ENCODE measurements at regions not wholly inside any gene's neighbourhood (a gene's known extent, or its start where the extent isn't known, plus 50 kb on each side); places are given as distances from the start of the nearest gene placed in this dataset.

DNA sequence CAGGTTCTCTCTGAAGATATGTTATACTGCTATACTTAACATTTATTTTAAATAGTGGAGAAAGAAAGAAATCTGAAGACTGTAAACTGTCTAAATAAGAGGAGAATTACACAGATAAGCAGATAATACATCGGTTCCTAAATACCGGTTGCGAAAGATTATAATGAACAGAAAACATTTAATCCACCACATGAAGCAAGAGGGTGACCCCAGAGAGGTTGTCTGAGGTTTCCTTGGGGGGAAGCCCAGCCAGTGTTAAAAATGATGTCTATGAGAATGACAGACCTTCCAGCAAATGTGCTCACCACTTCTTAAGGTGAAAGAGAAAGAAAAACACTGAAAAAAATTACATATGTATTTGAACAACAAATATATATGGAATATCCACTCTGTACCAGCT lies 356.4 kb upstream of the KAZN start:
- no peak overlapping the region for H3K4me3 ChIP-seq (ENCODE audit: low read length in 2 of 2)
- H3K27ac Mint-ChIP-seq = no peak overlapping the region
- intact Hi-C loops (cut with micrococcal nuclease) = no loop called here
- H3K36me3 ChIP-seq (ENCODE audit: insufficient read depth, low read length) = no peaks in the 10 kb centered on the region
- ChIA-PET POLR2A (ENCODE audit: partially characterized antibody) (no interaction called here), CTCF (ENCODE audit: partially characterized antibody) (no interaction called here)
- H3K27me3 Mint-ChIP-seq = peaks cover 0 to 6% of the 10 kb centered on the region in 2 donors
- H3K9me3 ChIP-seq (ENCODE audit: control insufficient read depth in 1 of 2, low read length in 2 of 2) = no peaks in the 10 kb centered on the region
- no peak overlapping the region for H3K27ac ChIP-seq (ENCODE audit: low read depth, low read length)
- no peak for DNase-seq
- no peaks in the 10 kb centered on the region for H3K27me3 ChIP-seq (ENCODE audit: insufficient read depth, low read length)
- peaks cover 0 to 3% (median 0%) of the 10 kb centered on the region in 8 donors for H3K9me3 Mint-ChIP-seq
- no peak overlapping the region for H3K4me3 Mint-ChIP-seq
- no peaks in the 10 kb centered on the region for H3K4me1 ChIP-seq (ENCODE audit: insufficient read depth, low read length)
- no peaks in the 10 kb centered on the region for H3K36me3 Mint-ChIP-seq
- no peaks in the 10 kb centered on the region for H3K4me1 Mint-ChIP-seq

DNA sequence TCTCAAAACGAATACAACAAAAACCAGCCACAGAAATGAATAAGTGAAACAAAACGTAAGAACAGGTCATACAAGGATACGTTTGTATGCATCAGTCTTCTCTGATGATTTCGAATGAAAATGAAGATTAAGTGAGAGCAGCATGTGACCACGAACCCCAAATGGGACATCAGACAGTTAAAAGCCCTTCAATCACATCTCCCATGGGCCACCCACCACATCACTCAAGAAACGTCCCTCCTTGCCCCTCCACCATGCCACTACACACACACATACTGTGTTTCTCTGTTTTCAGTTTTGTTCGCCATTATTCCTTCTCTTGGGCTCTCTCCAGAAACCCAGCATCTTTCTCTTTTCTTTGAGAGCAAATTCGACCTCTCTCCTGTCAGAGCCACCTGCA lies 355.6 kb upstream of the KAZN start:
- no peaks in the 10 kb centered on the region for H3K27me3 ChIP-seq (ENCODE audit: insufficient read depth, low read length)
- no peaks in the 10 kb centered on the region for H3K36me3 ChIP-seq (ENCODE audit: insufficient read depth, low read length)
- H3K27ac ChIP-seq (ENCODE audit: low read depth, low read length) = no peak overlapping the region
- DNase-seq = no peak
- peaks cover 0 to 6% of the 10 kb centered on the region in 2 donors for H3K27me3 Mint-ChIP-seq
- ChIA-PET CTCF (ENCODE audit: partially characterized antibody) (no interaction called here), POLR2A (ENCODE audit: partially characterized antibody) (no interaction called here)
- no peak overlapping the region for H3K27ac Mint-ChIP-seq
- peaks cover 0 to 3% (median 0%) of the 10 kb centered on the region in 8 donors for H3K9me3 Mint-ChIP-seq
- no peak overlapping the region for H3K4me3 ChIP-seq (ENCODE audit: low read length in 2 of 2)
- no peaks in the 10 kb centered on the region for H3K4me1 Mint-ChIP-seq
- no peaks in the 10 kb centered on the region for H3K36me3 Mint-ChIP-seq
- no peaks in the 10 kb centered on the region for H3K4me1 ChIP-seq (ENCODE audit: insufficient read depth, low read length)
- intact Hi-C loops (cut with micrococcal nuclease) = no loop called here
- no peaks in the 10 kb centered on the region for H3K9me3 ChIP-seq (ENCODE audit: control insufficient read depth in 1 of 2, low read length in 2 of 2)
- H3K4me3 Mint-ChIP-seq = no peak overlapping the region

DNA sequence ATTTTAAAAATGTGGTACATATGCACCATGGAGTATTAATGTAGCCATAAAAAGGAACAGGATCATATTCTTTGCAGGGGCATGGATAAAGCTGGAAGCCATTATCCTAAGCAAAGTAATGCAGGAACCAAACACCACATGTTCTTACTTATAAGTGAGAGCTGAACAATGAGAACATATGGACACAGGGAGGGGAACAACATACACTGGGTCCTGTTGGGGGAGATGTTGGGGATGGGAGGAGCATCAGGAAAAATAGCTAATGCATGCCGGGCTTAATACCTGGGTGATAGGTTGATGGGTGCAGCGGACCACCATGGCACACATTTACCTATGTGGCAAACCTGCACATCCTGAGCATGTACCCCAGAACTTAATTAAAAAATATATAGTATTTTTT lies 352.5 kb upstream of the KAZN start:
- Mint-ChIP-seq H3K27ac (no peak overlapping the region), H3K9me3 (peaks cover 0 to 3% (median 0%) of the 10 kb centered on the region in 8 donors), H3K27me3 (peaks cover 3 to 8% of the 10 kb centered on the region in 2 donors), H3K4me3 (no peak overlapping the region), H3K36me3 (no peaks in the 10 kb centered on the region), H3K4me1 (no peaks in the 10 kb centered on the region)
- POLR2A ChIA-PET (ENCODE audit: partially characterized antibody) = no interaction called here
- Histone ChIP-seq H3K4me1 (ENCODE audit: insufficient read depth, low read length) (no peaks in the 10 kb centered on the region), H3K4me3 (ENCODE audit: low read length in 2 of 2) (no peak overlapping the region), H3K36me3 (ENCODE audit: insufficient read depth, low read length) (no peaks in the 10 kb centered on the region), H3K9me3 (ENCODE audit: control insufficient read depth in 1 of 2, low read length in 2 of 2) (no peaks in the 10 kb centered on the region), H3K27ac (ENCODE audit: low read depth, low read length) (no peak overlapping the region), H3K27me3 (ENCODE audit: insufficient read depth, low read length) (no peaks in the 10 kb centered on the region)
- CTCF ChIA-PET (ENCODE audit: partially characterized antibody) = no interaction called here
- intact Hi-C loops (cut with micrococcal nuclease) = no loop called here
- DNase-seq = no peak

DNA sequence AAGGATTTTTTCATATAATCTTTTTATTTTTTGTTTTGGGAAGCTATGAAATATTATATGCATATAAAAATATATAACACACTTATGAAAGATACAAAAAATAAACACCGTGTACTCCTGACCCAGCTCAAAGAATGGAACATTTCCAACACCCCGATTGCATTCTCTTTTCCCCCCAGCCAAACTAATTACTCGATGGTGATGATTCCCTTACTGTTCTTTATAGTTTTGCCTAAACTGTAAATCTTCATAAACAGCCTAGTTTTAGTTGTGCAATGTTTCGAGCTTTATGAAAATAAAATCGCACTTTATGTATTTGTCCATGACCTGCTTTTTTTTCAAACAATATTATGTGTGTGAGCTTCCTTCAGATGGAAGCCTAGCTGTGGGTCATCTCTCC lies 352.0 kb upstream of the KAZN start:
- POLR2A ChIA-PET (ENCODE audit: partially characterized antibody) = no interaction called here
- Histone ChIP-seq H3K9me3 (ENCODE audit: control insufficient read depth in 1 of 2, low read length in 2 of 2) (no peaks in the 10 kb centered on the region), H3K4me3 (ENCODE audit: low read length in 2 of 2) (no peak overlapping the region), H3K27ac (ENCODE audit: low read depth, low read length) (no peak overlapping the region), H3K27me3 (ENCODE audit: insufficient read depth, low read length) (no peaks in the 10 kb centered on the region), H3K4me1 (ENCODE audit: insufficient read depth, low read length) (no peaks in the 10 kb centered on the region), H3K36me3 (ENCODE audit: insufficient read depth, low read length) (no peaks in the 10 kb centered on the region)
- H3K4me1 Mint-ChIP-seq = no peaks in the 10 kb centered on the region
- H3K27ac Mint-ChIP-seq = no peak overlapping the region
- H3K4me3 Mint-ChIP-seq = no peak overlapping the region
- intact Hi-C loops (cut with micrococcal nuclease) = no loop called here
- CTCF ChIA-PET (ENCODE audit: partially characterized antibody) = no interaction called here
- no peak for DNase-seq
- peaks cover 3 to 6% of the 10 kb centered on the region in 2 donors for H3K27me3 Mint-ChIP-seq
- H3K36me3 Mint-ChIP-seq = no peaks in the 10 kb centered on the region
- peaks cover 0 to 3% (median 0%) of the 10 kb centered on the region in 8 donors for H3K9me3 Mint-ChIP-seq

DNA sequence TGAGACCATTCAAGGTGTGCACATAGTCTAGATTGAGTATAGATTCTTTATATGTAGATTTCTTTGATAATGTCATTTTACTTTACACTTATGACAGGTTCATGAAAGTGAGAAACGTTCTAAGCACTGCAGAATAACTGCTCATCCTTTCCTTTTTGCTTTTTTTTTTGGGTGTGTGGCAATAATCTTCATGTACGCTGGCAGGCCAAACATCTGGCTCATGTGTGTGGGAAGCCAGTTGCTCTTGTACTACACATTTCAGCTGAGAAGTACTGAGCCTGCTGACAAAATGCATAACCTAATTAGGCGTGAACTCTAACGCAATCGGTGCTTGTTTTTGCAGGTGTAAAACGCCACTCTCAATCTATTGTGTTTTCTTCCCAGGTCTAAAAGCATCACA lies 350.8 kb upstream of the KAZN start:
- Mint-ChIP-seq H3K4me3 (no peak overlapping the region), H3K9me3 (peaks cover 0 to 3% (median 0%) of the 10 kb centered on the region in 8 donors), H3K27me3 (peaks cover 5 to 6% of the 10 kb centered on the region in 2 donors), H3K36me3 (no peaks in the 10 kb centered on the region), H3K27ac (no peak overlapping the region), H3K4me1 (no peaks in the 10 kb centered on the region)
- no peaks in the 10 kb centered on the region for H3K27me3 ChIP-seq (ENCODE audit: insufficient read depth, low read length)
- POLR2A ChIA-PET (ENCODE audit: partially characterized antibody) = no interaction called here
- CTCF ChIA-PET (ENCODE audit: partially characterized antibody) = no interaction called here
- H3K9me3 ChIP-seq (ENCODE audit: control insufficient read depth in 1 of 2, low read length in 2 of 2) = no peaks in the 10 kb centered on the region
- intact Hi-C loops (cut with micrococcal nuclease) = no loop called here
- no peak overlapping the region for H3K27ac ChIP-seq (ENCODE audit: low read depth, low read length)
- no peak overlapping the region for H3K4me3 ChIP-seq (ENCODE audit: low read length in 2 of 2)
- no peak for DNase-seq
- no peaks in the 10 kb centered on the region for H3K4me1 ChIP-seq (ENCODE audit: insufficient read depth, low read length)
- H3K36me3 ChIP-seq (ENCODE audit: insufficient read depth, low read length) = no peaks in the 10 kb centered on the region

DNA sequence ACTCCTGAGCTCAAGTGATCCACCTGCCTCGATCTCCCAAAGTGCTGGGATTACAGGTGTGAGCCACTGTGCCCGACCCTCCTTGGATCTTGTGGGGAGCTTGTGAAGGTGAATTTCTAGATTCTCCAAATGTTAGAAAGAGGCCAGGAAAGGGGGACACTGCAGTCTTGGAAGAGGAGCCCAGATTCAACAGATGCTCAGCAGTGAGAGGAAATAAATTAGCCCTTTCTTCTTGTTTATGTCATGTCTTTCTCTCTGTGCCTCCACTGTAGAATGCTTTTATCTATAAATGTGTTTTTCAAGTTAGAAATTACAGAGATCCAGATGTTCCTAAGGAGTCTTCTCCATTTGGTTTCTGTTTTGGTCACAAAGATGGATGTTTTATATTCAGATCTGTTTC lies 346.6 kb upstream of the KAZN start:
- Histone ChIP-seq H3K4me3 (ENCODE audit: low read length in 2 of 2) (no peak overlapping the region), H3K27me3 (ENCODE audit: insufficient read depth, low read length) (no peaks in the 10 kb centered on the region), H3K9me3 (ENCODE audit: control insufficient read depth in 1 of 2, low read length in 2 of 2) (no peaks in the 10 kb centered on the region), H3K36me3 (ENCODE audit: insufficient read depth, low read length) (no peaks in the 10 kb centered on the region), H3K27ac (ENCODE audit: low read depth, low read length) (no peak overlapping the region), H3K4me1 (ENCODE audit: insufficient read depth, low read length) (no peaks in the 10 kb centered on the region)
- Mint-ChIP-seq H3K36me3 (no peaks in the 10 kb centered on the region), H3K4me1 (no peaks in the 10 kb centered on the region), H3K4me3 (no peak overlapping the region), H3K27ac (no peak overlapping the region), H3K9me3 (peaks cover 0 to 3% (median 0%) of the 10 kb centered on the region in 8 donors), H3K27me3 (peaks cover 3 to 10% of the 10 kb centered on the region in 2 donors)
- POLR2A ChIA-PET (ENCODE audit: partially characterized antibody) = no interaction called here
- no peak for DNase-seq
- CTCF ChIA-PET (ENCODE audit: partially characterized antibody) = no interaction called here
- intact Hi-C loops (cut with micrococcal nuclease) = no loop called here

DNA sequence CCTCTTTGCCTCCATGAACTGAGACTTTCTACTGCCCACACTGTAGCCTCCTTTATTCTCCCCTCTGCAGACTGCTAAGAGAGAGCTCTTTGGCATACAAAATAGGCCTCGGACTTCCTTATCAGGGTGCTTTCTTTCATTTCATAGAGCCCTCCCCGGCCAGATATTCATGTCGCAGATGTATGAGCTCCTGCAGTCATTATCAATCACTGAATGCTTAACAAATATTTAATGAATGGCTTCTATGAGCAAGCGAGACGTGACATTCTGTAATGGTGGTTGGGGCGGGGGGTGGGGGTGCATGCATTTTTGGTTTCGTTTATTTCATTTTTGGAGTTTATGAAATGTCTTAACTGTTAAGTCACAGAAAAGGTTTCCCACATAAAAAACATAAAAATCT lies 344.8 kb upstream of the KAZN start:
- H3K4me3 ChIP-seq (ENCODE audit: low read length in 2 of 2) = no peak overlapping the region
- Mint-ChIP-seq H3K27ac (no peak overlapping the region), H3K36me3 (no peaks in the 10 kb centered on the region), H3K4me1 (no peaks in the 10 kb centered on the region), H3K9me3 (peaks cover 0 to 3% (median 0%) of the 10 kb centered on the region in 8 donors), H3K27me3 (peaks cover 3 to 7% of the 10 kb centered on the region in 2 donors), H3K4me3 (no peak overlapping the region)
- H3K36me3 ChIP-seq (ENCODE audit: insufficient read depth, low read length) = no peaks in the 10 kb centered on the region
- POLR2A ChIA-PET (ENCODE audit: partially characterized antibody) = no interaction called here
- intact Hi-C loops (cut with micrococcal nuclease) = no loop called here
- no peak overlapping the region for H3K27ac ChIP-seq (ENCODE audit: low read depth, low read length)
- CTCF ChIA-PET (ENCODE audit: partially characterized antibody) = no interaction called here
- no peak for DNase-seq
- no peaks in the 10 kb centered on the region for H3K9me3 ChIP-seq (ENCODE audit: control insufficient read depth in 1 of 2, low read length in 2 of 2)
- no peaks in the 10 kb centered on the region for H3K27me3 ChIP-seq (ENCODE audit: insufficient read depth, low read length)
- no peaks in the 10 kb centered on the region for H3K4me1 ChIP-seq (ENCODE audit: insufficient read depth, low read length)

DNA sequence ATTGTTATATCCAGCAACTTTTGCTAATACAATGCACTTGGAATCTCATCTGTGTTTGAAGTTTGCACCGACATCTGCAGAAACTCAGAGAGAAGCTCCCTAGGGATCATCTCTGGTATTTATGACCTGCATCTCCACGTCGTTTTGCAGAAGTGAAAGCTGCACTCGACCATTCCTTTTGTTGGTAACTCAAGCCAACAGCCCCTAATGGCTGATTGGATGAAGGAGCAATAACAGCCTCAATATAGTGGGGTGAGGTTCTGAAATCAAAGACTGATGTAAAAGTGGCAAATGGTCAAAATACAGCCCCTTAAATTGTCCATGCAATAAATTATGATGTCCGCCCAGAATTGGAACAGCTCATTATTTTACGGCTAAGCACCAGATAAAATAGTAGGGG lies 344.2 kb upstream of the KAZN start:
- ChIA-PET POLR2A (ENCODE audit: partially characterized antibody) (no interaction called here), CTCF (ENCODE audit: partially characterized antibody) (no interaction called here)
- H3K27me3 ChIP-seq (ENCODE audit: insufficient read depth, low read length) = no peaks in the 10 kb centered on the region
- H3K36me3 ChIP-seq (ENCODE audit: insufficient read depth, low read length) = no peaks in the 10 kb centered on the region
- Mint-ChIP-seq H3K36me3 (no peaks in the 10 kb centered on the region), H3K27ac (no peak overlapping the region), H3K4me3 (no peak overlapping the region), H3K9me3 (peaks cover 0 to 3% (median 0%) of the 10 kb centered on the region in 8 donors), H3K27me3 (peaks cover 3 to 7% of the 10 kb centered on the region in 2 donors), H3K4me1 (no peaks in the 10 kb centered on the region)
- H3K9me3 ChIP-seq (ENCODE audit: control insufficient read depth in 1 of 2, low read length in 2 of 2) = no peaks in the 10 kb centered on the region
- H3K4me3 ChIP-seq (ENCODE audit: low read length in 2 of 2) = no peak overlapping the region
- DNase-seq = no peak
- H3K4me1 ChIP-seq (ENCODE audit: insufficient read depth, low read length) = no peaks in the 10 kb centered on the region
- intact Hi-C loops (cut with micrococcal nuclease) = no loop called here
- H3K27ac ChIP-seq (ENCODE audit: low read depth, low read length) = no peak overlapping the region
